HG02763 (cell line): ENCODE measurements at regions not wholly inside any gene's neighbourhood (a gene's known extent, or its start where the extent isn't known, plus 50 kb on each side); places are given as distances from the start of the nearest gene placed in this dataset.

Source experiments
- ATAC-seq: cut with Tn5 transposase; IDR thresholded peaks from one replicate; pipeline ENCODE4 v1.9.1; 2021; ENCODE audit warnings: mild to moderate bottlenecking, moderate library complexity; ENCODE audit not compliant: unreplicated experiment

DNA sequence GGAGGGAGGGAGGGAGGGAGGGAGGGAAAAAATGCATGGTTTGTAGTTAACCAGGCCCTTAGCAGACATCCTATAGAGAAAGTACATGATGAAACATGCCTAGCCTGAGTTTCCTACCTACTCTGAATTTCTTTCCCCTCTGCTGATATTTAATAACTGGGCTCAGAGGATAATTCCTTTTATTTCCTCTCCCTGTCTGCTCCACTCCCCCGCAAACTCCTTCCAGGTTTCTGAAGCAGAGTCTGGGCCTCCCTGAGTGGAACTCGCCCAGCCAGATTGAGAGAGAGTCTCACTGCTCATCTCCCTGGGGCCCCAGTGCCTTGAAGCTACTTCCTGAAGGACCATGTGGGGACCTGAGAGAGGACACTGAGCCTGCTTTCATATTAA, 111.9 kb upstream of the SLC44A3 start:
- no peak for ATAC-seq

DNA sequence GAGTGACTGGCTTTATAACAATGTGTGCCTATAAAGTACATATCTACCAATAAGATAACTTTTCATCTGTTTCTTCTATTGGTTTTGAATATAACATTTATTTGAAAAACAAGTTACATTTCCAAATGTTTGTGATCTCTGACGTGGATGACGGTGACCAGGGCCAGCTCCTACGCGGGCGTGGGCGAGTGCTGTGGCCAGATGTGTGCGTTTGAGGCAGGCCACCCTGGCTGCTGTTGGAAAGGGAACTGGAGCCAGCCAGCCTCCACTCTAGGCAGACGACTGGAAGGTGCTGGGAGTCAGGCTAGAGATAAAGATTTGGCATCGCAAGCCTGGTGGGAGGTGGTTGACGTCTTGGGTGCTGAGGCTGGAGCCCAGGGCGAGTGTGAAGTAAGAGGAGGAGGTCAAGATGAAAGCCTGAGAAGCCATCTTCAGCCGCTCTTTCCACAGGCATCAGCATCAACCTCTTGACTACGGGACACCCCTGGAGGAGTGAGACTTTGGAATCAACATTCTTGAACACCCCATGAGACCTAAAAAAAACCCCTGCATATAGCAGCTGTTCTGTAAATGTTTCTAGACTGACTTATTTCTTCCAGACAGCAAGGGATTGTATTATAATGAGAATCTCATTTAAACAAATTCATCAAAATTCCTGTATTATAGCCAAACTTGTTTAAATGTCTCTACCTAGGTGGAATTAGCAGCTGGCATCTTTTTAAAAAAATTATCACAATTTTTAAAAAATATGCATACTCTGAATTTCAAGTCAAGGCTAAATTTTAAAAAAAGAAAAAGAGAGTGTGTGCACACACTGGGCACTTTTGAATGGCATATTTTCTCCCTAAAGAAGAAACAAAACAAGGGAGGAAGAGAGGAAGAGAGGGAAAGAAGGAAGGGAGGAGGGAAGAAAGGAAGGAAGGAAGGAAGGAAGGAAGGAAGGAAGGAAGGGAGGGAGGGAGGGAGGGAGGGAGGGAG, 112.5 kb upstream of the SLC44A3 start:
- ATAC-seq = no peak

DNA sequence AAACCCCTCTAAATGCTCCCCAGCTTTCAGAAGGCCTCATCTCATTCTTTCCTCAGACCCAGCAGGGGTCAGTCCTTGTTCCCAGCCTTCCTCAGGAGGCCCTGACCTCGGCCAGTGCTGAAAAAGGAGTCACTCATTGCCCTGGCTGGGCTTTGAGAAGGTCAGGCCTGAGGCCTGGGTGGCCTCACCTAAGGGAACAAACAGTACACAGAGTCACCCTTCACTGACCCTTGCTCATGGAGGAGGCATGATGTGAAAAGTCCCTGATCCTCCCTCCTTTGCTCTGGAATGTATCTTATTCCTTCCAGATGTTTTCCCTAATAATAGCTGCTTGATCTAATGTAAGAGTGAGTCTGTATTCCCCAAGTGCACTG, 117.7 kb upstream of the SLC44A3 start:
- ATAC-seq = no peak

DNA sequence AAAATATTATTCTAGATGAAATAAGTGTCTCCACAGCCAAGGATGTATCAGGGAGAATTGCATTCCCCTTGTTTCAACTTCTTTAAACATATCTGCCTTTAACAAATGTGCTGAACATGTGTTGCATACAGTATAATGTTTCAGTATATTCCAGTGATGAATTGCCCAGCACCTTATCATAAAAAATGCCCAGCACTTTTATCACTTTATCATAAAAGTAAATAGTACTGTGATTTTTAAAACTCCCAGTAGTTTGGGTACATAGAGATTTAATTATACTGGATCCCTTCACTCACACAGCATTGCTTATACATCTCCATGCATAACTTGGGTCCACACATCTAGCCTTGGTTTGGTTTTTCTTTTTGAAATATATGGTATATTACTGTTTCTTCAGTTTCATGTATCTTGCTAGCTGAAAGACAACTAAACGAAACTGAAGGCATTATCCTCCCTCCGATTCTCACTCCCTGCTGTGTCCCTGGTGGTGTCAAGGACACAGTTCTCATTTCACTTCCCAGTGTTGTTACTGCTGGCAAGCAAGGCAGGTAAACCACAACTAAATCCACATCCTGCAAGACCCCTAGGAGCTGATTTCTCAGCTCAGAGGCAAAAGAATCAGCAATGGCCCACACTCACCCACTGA, 118.2 kb upstream of the SLC44A3 start:
- no peak for ATAC-seq

DNA sequence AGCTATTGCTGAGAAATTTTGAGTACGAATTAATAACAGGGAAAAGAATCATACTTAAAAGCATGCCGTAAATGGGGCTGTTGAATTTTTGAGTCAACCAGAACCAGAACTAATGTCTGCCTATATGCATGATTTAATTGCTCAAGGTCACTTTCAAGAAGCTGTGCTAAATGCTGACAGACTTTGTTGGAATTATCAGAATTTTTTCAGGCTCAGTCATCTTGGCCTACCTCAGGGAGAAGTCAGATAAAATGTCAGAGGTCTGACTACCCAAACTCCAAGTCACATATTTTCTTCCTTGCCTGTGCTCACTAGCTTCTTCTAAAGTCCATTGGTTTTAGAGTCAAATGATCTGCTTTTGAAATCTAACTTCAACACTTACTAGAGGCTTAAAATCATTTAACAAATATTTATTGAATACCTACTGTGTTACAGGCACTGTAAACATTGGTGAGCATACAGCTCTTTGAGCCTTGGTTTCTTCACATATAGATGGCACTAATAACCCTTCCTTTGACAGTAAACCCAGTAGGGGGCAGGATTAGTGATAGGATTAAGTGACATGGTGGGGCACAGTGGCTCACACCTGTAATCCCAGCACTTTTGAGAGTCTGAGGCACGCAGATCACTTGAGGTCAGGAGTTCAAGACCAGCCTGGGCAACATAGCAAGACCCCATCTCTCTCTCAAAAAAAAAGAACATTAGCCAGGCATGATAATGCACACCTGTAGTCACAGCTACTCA, 121.2 kb upstream of the SLC44A3 start:
- no peak for ATAC-seq

DNA sequence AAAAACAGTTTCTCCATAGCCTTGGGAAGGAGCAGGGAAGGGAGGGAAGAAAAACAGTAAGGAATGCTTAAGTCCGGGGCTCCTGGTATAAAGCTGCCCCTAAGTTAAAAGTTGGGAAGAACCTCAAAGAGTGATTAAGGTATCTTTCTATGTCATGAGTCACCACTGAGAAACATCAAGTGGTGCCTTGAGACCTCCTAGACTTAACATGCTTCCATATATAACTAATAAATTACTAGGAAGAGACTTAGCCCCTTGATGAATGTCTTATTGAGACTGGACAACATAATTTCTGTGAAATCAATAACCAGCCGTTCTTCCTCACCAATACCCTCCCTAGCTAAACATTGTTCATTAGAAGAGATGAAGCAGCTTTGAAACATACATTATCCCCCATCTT, 121.8 kb upstream of the SLC44A3 start:
- no peak for ATAC-seq

DNA sequence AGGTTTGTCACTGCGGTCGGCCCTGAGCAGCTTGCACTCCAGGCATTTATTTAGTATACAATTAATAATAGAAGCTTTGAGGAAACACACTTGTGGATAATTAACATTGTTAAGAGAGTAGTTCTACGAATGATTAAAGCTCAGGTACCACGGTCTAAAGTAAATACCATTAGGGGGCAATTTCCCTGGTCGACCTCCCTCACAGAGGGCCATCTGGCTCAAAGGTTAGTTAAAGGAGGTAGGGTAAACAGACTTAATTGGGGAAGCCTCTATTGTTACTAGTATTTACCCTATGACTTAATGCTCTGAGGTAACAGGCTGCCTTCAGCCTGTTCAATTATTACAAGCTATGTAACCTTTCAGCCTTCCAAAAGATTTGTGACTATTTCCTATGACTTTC, 122.3 kb upstream of the SLC44A3 start:
- ATAC-seq = no peak

DNA sequence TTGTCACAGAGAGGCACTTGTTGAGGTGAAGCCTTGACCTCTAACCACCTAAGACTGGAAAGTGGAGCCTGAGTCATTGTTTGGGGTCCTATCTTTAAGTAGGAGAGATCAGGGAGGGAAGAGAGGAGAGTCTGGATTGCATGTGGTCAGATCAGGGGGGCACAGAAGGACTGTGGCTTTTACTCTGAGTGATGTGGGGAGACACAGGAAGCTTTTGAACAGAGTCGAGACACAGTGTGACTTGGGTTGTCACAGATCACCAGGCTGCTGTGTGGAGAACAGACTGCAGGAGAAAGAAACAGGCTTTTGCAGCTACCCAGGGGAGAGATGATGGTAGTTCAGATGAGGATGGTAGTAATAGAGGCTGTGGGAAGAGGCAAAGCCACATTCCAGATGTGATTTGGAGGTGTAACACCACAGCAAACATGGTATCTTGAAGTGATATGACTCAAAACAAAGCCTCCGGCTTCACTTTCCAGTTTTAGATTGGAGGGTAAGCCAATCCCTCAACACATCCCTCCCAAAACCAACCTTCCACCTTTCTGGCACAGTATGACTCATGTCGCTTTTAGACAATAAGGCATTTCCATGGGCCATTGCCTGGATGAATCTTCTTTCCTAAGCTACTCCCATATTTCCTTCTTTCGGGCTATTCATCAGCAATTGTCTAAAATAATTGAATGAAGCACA, 125.8 kb upstream of the SLC44A3 start:
- ATAC-seq = no peak

DNA sequence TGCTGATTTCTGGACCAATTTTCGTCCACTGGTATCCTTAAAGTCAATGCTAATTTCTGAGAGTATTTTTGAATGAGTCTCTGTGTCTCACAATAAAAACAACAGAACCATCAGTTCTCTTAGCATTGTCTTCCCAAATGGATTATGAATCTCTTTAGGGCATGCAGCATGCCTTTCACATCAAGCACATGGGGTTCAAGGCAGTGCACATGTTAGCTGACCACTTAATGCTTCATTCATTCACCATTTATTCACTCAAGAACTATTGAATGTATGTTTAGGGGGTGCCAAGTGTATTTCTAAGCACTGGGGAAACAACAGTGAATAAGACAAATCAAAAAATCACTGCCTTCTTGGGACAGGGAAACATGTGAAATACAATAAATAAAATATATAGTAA, 126.7 kb upstream of the SLC44A3 start:
- ATAC-seq = no peak

DNA sequence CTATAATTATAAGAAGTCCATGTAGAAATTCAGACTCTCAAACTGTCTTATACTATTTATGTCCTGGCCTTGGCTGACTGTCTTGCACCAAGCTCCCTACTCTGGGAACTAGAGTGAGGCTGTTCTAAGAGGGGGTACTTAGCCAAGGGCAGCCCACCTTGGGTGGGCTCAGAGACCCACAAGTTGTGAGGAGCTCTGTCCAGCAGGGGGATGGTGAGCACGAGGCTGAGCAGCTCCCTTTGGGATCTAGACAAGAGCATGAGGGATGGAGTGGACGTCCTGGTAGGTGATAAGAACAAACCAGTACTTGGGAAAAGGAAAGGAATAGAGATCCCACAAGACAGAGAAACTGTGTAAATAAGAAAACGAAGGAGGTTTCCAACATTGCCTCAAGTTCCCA, 127.1 kb upstream of the SLC44A3 start:
- no peak for ATAC-seq

DNA sequence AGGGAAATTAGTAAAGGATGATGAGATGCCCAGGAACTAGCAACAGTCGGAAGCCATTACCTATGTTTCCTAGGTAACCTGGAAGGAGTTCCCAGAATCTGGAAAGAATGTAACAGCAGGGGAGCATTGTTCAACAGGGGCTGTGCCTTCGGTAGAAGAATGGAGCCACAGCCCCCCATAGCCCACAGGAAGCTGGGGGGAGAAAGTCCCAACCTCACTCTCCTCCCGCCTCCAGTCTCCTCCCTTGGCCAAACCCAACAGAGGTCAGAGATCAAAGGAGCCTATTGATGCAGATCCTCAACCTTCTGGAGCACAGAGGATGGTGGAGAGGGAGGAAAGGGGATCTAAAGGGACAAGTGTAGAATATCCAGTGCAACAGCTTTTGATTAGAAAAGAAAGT, 131.5 kb upstream of the SLC44A3 start:
- ATAC-seq = no peak

DNA sequence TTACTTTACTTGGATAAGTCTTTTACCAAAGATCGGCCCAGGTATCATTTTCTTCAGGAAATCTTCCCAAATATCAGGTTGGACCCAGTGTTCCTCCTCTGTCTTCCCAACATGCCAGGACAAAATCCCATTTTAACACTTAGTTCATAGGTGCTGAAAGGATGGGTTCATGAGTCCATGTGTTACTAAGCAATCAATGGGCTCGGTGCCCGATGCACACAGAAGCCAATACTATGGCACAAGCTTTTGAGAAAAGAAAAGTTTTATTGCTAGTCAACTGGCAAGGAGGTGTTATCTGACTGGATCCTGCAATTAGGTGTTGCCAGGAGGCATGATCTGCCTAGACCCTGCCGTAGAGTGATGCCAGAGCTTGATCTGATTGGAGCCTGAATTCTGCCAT, 133.3 kb upstream of the SLC44A3 start:
- ATAC-seq = no peak

DNA sequence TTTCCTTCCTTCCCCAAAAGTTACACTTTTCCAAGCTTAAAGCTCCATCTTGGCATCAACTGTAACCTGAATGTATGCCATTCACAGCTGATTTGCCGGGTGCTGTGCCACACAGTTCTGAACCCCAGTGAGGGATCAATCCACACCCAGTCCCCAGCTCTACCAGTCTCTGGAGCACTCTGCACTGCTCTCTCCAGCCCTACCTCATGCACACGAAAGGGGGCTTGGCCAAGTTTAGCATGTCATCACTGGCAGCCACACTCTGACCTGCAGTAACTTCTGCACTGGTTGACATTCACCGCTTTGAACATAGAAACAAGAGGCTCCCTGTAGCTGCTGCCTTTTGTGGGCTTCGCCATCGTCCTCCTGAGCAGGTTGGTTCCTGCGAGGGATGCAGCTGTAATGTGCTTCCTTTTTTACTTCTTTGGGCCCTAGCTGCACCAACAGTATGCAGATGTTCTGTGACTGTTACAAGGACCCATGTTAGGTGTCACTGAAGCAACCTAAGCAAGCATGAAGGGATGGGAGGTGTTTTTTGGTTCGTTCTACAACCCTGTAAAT, 135.4 kb upstream of the SLC44A3 start:
- ATAC-seq = no peak

DNA sequence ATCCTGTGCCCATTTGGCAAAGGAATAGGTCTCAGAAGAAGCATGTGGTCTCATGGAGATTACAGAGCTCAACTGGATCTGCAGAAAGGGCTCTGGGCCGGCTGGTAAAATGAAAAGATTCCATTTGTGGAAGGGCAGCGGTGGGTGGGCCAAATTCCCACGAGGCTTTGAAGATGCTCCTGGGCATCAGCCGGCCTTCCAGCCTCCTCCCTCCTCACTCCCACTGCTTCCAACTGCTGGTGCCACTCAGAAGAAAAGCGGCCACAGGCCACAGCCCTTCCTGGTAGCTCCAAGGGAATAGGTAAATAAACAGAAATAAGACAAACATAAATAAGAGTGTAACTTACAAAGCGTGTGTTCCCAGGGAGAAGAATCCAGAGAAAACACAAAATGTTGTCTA, 136.3 kb upstream of the SLC44A3 start:
- ATAC-seq = no peak

DNA sequence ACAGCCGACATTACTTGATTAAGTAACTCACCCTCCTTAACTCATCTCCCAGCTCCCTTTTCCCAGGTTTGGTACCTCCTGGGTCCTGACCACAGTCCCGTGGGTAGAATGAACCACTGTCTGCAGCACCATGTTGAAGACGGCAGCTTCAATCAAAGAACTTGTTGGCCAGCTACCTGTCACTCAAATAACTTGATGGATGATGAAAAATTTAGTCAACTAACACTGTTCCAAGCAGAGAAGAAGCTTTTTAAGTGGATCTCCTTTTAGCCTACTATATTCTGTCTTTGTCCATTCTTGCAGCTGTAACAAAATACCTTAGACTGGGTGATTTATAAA, 138.4 kb upstream of the F3 start:
- ATAC-seq = no peak

DNA sequence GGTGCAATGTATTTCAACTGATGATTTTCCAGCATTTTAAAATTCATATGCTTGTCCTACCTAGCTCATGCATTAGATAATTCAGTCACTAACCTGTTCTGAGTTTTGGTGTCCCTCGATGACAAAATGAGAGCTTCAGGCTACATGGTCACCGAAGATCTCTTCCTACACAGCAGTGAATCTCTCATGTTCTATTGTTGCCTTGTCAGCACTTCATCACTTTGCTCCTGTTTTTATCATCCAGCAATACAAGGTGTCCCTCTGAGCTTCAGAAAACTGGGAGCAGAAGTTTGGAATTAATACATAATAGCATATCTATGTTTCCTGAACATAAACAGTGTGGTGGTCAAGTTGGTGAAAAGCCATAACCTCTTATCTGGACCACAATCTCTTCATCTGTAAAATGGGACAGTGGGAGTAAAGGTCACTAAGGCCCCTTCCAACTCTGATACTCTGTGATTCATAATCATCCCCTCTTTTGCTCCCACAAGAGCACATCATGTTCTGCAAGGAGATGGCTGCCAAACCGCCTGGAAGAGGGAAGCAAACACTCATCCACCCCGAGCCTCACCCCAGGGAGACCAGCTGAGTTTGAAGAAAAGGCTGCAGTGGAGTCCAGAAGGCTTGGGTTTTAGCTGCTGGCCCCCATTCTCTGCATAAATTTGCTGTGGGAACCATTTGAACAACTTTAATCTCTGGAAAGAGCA, 137.9 kb upstream of the F3 start:
- ATAC-seq = no peak

DNA sequence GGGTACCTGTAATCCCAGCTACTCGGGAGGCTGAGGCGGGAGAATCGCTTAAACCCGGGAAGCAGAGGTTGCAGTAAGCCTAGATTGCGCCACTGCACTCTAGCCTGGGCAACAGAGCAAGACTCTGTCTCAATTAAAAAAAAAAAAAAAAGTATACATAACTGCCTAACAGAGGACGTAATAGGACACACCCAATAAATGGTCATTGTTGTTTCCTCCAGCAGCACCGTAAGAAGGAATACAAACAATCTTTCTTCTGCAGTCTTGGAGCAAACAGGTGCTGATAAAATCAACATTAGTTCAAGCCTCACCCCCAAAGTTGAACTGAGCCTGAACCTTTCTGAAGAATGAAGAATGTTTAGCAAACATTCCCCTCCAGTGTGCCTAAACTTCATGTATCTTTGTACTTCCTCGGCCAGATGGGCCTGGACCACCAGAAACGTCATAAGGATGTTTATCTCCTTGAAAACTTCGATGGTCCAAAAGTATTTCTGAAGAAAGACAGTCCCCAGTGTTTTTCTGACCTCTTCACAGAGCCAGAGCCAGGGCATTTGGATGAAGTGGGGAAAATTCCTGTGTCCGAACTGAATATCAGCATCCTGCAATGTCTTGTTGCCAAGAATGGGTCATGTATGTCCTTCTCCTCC, 136.8 kb upstream of the F3 start:
- no peak for ATAC-seq

DNA sequence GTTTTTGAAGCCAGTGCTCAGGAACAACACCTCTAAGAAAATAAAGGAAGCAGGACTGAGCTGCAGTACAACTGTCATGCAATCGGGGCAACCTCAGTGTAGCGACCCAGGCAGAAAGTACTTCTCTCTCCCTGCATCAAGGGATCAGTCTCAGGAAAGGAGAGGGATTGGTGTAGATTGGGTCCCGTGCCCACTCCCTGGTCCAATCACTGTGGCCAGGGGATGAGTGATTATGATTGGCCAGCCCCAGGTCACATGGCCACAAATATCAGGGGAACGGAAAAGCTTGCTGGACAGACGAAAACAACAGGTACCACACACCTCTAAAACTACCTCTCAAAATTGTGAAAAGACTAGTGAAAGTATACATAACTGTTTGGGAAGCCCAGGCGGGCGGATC, 136.2 kb upstream of the F3 start:
- no peak for ATAC-seq

DNA sequence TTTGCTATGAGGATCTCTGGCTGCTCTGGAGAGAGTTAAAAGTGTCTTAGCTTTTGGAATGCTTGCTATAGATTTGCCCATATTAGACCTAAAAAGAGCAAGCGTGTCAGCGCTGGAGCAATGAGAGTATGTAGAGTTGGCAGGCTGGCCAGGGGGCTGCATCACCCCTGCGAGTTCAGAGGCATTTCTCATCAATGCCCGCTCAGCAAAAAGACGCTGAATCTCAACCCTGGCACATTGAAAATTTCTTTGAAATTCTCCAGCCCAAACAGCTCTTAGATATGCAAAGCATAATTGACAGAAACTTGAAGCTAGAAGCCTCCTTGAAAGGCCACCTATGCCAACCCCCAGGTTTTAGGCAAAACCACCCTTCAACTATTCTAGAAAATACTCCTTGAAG, 135.5 kb upstream of the F3 start:
- no peak for ATAC-seq

DNA sequence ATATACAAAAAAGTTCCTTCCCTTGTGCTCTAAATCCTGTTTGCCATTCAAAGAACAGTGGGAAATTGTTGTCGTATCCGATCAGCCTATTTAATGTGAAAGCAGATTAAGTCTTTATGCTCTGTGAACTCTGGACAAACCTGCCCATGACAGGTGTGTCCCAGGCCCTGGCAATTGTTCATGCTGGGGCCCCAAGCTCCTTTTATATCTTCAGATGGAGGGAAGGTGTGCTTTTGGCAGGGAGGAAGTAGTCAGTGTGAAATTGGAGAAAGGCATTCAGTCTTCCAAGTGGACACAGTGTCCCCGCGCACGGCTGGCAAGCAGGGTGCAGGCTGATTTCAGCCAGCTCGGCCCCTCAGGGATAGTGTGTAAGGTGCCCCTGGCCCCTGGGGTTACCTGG, 135.1 kb upstream of the F3 start:
- ATAC-seq = no peak
